ENCODE measurements at regions not wholly inside any gene's neighbourhood (a gene's known extent, or its start where the extent isn't known, plus 50 kb on each side); places are given as distances from the start of the nearest gene placed in this dataset.

DNA sequence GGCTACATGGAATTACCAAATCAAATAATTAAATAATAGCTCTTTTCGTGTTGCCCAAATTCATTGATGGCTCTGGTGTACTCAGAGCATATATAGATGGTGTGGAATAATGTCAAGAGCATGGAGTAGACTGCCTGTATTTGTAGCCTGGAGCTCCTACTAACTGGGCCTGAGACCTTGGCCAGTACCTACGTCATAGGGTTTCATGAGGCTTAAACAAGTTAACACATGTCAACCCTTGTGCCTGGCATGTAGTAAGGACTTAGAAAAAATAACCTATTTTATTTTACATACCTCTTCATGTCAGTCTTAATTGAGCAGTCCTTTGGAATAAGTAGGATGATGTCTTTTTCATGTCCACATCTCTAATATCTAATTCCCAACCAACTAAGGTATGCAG lies 223.7 kb upstream of the DPH6 start:
- no peak overlapping the region for H3K4me3 ChIP-seq (ENCODE audit: low read depth, low read length)
- TF ChIP-seq, protein P1, sequence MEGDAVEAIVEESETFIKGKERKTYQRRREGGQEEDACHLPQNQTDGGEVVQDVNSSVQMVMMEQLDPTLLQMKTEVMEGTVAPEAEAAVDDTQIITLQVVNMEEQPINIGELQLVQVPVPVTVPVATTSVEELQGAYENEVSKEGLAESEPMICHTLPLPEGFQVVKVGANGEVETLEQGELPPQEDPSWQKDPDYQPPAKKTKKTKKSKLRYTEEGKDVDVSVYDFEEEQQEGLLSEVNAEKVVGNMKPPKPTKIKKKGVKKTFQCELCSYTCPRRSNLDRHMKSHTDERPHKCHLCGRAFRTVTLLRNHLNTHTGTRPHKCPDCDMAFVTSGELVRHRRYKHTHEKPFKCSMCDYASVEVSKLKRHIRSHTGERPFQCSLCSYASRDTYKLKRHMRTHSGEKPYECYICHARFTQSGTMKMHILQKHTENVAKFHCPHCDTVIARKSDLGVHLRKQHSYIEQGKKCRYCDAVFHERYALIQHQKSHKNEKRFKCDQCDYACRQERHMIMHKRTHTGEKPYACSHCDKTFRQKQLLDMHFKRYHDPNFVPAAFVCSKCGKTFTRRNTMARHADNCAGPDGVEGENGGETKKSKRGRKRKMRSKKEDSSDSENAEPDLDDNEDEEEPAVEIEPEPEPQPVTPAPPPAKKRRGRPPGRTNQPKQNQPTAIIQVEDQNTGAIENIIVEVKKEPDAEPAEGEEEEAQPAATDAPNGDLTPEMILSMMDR (IDR thresholded peaks at IDR 0.05; ENCODE audit: low read depth, low read length, missing control alignments): no peak
- DNase-seq (ENCODE audit: low read depth): no peak

DNA sequence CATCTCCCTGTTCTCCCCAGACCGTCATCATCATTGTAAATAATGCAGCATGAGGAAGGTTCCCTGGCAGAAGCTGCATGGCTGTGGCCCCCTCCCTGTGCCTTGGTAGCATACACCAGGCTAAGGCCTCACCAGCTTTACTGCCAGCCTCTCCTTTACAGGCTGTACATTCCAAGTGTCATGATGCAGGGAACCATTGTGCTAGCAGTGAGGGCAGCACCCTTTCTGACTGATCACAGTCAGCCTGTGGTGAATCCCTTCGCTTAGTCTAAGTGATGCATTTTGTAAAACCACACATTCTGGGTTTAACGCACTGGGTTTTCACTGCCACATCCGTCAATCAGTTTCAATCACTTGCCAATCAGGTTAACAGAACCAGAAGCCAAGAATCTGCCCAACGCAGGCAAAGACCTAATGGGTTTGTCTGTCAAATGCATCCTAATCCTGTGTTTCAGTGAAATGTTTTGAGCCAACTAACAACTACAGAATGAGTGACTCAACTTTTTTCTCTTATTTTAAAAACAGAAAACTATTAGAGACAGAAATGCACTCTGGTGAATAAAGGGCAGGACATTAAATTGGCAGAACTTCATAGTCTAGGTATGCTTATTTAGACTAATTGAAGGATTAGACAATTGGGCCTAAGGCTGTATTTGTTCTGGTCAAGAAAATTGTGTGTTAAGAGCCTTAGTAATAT lies 225.9 kb upstream of the DPH6 start:
- no peak overlapping the region for H3K4me3 ChIP-seq (ENCODE audit: low read depth, low read length)
- DNase-seq (ENCODE audit: low read depth): no peak
- TF ChIP-seq, protein P1 (IDR thresholded peaks at IDR 0.05; ENCODE audit: low read depth, low read length, missing control alignments): no peak

DNA sequence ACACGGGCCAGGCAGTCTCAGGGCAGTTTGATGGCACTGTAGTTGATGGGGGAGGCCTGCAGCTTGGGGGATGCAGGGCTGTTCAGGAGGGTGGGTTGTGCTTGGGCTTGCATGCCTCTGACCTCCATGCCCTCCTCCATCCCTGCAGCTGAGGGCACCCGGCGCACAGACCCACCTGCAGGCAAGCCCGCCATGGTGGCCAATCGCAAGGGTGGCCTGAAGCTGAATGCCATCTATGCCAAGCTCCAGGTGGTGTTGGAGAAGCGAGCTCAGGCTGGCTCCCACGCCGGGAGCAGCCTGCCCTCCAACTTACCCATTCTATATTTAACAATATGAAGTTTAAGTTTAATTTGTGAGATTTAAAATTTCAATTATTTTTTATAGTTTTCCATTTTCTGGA lies 228.7 kb upstream of the DPH6 start:
- H3K4me3 ChIP-seq (ENCODE audit: low read depth, low read length): no peak overlapping the region
- no peak for DNase-seq (ENCODE audit: low read depth)
- TF ChIP-seq, protein P1 (IDR thresholded peaks at IDR 0.05; ENCODE audit: low read depth, low read length, missing control alignments): no peak

DNA sequence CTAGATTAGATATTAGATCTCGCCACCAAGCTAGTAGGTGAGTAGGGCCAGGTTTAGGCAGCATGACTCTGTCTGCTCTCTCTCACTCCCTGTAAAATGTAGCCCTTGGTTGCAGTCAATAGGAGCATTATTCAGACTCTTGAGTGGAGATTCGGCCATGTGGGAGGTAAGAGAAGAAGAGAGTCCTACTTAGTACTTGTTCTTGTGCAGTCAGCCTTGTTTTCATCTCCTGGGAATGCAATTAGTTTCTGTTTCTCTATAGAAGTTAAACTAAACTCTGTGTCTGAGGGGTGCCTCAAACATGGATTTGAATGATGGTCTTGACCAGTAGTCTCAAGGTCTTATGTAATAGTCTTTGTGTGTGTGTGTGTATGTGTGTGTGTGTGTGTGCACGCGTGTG lies 229.5 kb upstream of the DPH6 start:
- no peak overlapping the region for H3K4me3 ChIP-seq (ENCODE audit: low read depth, low read length)
- TF ChIP-seq, protein P1 (IDR thresholded peaks at IDR 0.05; ENCODE audit: low read depth, low read length, missing control alignments): no peak
- no peak for DNase-seq (ENCODE audit: low read depth)

DNA sequence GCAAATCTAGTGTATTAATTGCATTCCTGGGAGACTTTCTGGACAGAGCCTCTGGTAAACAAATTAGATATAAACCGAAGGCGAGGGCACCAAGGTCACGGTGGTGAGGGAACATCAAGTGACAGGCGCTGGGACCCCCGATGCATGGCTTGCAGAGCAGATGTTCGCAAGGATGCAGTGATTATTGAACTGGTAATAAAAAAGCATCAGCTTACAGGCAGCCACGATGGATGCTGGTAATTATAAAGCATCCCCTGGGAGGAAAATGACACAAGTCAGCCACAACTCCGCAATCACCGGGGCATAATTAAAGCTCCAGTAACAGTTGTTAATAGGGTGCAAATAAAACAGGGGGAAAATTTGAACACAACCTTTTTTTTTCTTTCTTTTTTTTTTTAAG lies 231.1 kb upstream of the DPH6 start:
- TF ChIP-seq, protein P1 (IDR thresholded peaks at IDR 0.05; ENCODE audit: low read depth, low read length, missing control alignments): no peak
- no peak for DNase-seq (ENCODE audit: low read depth)
- H3K4me3 ChIP-seq (ENCODE audit: low read depth, low read length): no peak overlapping the region

DNA sequence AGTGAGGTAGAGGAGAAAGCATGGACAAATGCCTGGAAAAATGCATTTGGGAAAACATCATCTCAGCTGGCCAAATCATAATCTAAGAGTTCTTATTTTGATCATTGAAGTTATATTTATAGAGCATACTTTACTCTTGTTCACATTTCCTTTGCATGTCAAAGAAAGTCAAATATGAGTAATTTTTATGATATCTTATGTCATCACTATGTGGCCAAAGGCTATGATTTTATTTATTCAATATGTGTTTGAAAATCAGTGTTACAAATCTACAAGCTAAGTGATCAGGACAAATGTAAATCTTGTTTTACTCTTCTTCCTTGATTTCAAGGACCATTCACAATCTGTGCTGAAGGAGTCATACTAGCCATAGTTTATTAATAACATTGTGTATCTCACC lies 237.2 kb upstream of the DPH6 start:
- no peak overlapping the region for H3K4me3 ChIP-seq (ENCODE audit: low read depth, low read length)
- DNase-seq (ENCODE audit: low read depth): no peak
- TF ChIP-seq, protein P1 (IDR thresholded peaks at IDR 0.05; ENCODE audit: low read depth, low read length, missing control alignments): no peak

DNA sequence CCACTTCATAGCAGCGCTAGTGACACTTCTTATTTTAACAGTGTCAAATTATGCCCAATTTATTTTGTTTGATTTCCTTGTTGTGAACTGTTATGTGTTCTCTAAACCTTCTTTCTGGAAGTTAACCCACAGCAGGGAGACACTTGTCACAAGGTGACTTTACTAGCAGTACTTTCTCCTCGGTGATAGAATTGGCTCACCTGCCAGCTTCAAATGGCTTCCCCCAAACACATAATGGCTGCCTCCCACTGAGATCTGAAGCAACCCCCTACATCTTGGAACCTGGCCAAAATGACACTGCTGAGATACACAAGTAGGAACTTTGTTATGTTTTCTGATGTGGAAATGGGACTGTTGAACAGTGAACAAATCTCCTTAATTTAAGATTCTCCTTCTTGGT lies 238.8 kb upstream of the DPH6 start:
- no peak for DNase-seq (ENCODE audit: low read depth)
- TF ChIP-seq, protein P1 (IDR thresholded peaks at IDR 0.05; ENCODE audit: low read depth, low read length, missing control alignments): no peak
- no peak overlapping the region for H3K4me3 ChIP-seq (ENCODE audit: low read depth, low read length)
